GM18870 (cell line): ENCODE measurements at regions not wholly inside any gene's neighbourhood (a gene's known extent, or its start where the extent isn't known, plus 50 kb on each side); places are given as distances from the start of the nearest gene placed in this dataset.

ENCODE experiments used
- ATAC-seq: cut with Tn5 transposase; IDR thresholded peaks from one replicate; pipeline ENCODE4 v1.9.1; 2021; ENCODE audit warnings: moderate library complexity; ENCODE audit not compliant: unreplicated experiment

DNA sequence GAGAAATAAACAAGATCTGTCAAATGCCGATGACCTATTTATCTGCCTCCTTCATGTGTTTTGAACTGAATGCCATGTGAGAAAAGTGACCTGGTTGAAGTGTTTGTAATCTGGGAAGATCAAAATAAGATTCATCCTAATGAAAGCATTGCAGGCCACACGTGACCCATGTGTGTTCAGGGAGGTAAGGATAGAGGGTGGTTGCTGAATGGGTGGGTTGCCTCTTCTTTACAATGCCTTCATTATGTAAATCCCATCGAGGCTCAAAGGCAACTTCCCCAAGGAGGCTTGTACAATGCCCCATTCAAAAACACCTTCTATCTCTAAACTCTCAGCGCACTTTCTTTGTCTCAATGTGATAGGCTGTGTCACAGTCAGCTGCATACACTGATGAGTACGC lies 273.1 kb downstream of the LRATD1 start:
- no peak for ATAC-seq

DNA sequence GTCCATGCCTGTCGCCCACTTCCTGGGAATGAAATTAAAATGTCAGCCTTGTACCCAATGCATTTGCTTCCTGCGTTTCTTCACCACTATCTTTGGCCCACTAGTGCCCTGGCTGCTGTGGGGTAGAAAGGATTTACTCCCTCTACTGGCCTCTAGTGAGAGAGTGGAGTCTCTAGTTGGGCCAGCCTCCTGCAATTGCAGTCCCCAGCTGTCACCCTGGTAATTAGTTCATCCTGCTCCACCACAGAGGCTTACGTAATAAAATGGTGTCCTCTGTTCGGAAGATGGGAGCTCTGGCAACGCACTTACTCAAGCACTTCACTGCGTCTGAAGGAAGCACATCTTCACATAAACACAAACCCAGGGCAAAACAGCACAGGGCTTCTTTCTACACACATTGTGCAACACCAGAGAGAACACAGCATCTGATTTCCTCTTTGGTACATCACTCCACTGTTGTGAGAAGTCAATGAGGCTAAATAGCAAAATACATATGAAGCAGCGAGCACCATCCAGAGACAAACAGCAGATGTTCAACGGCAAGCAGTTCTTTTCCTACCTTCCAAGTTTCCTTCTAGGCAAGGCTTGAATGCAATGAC lies 274.6 kb downstream of the LRATD1 start:
- no peak for ATAC-seq

DNA sequence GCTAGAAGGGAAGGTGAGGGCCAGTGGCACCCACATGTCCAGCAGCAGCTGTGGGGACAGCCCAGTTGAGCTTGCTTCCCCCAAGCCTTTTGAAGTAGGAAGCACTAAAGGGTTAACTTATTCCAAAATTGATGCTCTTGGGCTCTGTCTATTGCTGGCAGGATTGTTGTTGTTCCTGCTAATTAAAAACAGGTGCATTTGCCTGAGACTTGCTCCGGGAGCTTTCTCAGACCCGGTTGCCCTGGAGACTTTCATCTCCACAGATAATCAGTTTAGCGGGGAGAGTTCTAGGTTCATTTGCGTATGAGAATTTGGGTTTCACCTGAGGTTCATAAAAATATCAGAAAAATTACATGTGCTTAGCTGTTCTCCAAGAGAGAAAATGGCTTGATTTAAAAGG lies 277.3 kb downstream of the LRATD1 start:
- ATAC-seq: no peak

DNA sequence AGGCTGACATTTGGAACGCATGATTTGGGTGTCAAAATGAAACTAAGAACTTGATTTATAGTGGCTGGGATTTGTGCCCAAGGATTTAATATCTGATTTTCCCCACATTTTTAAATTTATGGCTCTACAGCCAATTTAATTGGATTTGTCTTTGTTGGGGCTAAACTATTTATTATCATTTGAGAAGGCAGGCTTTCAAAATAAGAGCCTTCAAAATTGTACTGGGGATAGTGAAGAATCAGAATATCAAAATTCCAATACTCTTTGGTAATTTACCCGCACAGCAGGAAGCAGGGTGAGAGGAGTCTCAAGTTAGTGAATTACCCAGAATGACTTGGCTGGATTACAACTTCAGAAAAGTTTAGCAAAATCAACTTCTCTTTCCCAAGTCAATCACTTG lies 278.1 kb downstream of the LRATD1 start:
- ATAC-seq: no peak

DNA sequence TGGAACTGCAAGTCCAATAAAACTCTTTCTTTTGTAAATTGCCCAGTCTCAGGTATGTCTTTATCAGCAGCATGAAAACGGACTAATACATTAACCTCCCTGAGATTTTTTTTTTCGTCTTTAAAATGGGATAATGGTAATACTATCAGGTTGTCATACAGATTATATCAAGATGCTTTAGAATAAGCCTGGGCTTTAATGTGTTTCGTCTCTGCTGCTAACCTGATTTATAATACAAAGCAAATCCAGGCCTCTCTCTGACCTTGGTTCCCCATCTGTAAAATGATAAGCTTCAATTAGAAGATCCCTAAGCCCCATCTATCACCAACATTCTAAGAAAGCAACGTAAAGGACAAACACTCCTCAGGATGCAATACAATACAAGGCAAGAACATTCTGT lies 283.5 kb downstream of the LRATD1 start:
- no peak for ATAC-seq

DNA sequence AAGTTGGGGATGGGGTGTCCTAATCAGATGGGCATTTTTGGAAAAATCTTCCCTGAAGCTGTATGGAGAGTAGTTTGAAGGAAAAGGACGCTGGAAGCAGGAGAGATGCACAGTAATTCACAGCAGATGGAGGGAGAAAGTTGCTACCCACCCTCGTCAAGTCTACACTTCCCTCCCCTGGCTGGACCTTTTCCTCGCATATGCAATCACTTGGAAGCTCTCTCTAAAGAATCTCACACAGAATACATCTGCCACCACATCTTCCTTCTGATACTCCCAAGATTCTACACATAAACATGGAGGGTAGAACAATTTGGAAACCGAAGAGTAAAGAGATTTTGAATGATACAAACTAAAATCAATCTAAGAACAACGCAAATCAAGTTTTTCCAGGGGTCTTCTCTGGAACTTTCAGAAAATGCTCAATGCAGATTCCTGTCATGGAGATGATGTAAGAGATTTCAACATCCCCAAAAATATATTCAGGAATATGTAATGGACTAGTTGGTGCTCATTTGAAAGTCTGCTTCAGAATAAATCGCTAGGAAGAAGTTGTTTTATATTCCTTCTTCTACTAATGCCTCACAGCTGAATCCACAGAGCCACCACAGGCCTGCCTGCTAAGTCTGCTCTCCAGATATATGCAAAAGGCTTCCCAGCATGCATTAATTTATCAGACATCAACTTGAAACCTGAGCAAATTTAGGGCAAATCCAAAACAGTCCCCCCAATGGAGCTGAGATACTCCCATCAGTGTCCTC lies 291.5 kb downstream of the LRATD1 start:
- ATAC-seq: no peak

DNA sequence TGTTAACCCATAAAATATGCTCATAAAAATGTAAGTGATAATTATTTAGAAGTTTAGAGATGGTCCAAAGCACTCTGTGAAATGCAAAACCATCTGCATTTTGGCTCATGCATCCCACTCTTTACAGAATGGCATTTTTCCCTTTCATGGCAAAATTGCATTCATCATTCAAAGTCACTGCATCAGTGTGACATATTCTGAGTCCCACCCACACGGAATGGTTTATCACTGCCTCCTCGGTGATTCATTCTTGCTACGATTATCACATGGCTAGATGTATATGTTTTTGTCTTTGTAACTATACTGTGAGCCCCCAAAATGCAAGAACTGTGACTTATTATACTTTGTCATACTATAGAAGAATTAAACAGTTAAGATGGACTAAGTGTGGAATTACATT lies 293.0 kb downstream of the LRATD1 start:
- no peak for ATAC-seq

DNA sequence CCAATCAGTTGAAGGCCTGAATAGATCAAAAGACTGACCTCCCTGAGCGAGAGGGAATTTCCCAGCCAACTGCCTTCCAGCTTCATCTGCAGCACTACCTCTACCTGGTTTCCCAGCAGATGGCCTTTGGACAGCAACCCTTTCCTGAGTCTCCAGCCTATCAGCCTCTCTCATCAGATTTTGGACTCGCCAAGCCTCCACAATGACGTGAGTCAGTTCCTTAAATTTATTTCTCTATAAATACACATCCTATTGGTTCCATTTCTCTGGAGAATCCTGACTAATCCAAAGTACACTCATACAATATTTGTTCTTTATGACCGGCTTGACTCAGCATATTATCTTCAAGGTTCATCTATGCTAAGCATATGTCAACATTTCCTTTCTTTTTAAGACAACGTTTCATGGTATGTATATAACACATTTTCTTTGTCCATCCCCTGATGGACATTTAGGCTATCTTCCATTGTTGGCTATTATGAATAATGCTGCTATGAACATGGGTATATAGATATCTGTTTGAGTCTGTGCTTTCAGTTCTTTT lies 294.6 kb downstream of the LRATD1 start:
- no peak for ATAC-seq

DNA sequence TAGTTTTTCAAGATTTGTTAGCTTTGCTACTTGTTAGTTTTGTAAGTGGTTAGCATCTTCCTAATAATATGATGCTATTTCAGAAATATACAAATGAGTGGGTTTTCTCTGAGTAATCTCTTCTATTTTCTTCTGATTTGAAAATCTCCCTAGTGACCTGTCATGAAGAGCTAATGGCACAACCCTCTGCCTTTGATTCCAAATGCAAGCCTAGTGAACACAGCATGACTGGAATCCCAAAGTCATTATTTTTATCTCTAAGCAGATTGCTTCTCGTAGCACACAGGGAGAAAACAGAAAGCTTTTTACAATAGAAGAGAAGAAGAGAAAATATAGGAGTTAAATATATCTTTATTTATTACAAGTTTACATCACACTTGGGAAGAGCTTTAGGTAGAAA lies 295.5 kb downstream of the LRATD1 start:
- ATAC-seq: no peak

DNA sequence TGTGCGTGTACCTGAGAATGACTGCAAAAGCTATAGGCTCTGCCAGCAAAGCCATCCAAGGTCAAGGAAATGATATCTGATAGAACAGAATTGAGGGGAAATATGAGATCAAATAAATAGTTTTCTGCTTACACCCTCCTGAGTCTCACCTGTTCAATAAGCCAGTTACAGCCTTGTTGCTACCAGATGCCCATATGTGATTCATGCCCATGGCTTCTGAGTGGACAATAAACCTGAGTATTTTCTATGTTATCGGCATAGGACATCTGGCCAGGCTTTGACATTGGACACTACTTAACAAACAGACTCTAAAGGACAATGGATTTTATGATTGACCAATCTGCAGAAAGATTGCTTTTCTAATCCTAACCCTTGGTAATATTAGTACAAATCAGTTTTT lies 297.9 kb downstream of the LRATD1 start:
- ATAC-seq: no peak

DNA sequence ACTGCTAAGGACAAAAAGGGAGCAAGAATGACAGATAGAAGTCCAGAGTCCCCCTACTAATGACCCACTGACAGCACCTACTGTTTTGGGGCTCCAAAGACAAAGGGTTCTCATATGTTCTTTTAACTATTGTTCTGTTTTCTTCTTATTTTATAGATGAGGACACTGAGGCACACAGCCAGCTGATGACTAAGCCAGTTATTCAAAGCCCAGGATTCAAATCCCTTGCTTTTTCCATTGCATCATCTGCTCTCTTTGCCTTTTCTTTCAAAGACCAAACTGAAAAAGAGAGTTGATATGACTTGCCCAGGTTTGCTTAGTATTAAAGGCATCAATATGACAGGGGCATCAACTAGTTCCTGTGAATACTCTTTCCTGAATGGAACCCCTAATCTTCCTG lies 299.8 kb downstream of the LRATD1 start:
- ATAC-seq: no peak

DNA sequence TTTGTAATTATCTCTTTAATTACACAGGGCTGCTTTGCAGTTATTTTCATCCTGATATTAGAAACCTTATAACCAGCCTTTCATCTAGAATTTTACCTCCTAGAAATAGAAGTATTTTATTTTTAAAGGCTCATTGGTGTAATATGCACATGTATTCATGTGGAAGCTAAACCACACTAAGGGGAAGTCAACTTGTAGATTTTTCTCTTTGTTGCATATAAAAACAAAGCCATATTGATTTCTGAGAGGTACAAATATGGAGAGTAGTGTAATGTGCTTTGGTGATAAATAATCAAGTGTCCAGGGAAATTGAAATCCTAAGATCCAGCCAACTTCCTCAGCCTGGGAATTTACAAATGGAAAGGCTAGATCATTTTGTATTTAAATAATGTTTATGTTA lies 301.2 kb downstream of the LRATD1 start:
- ATAC-seq: no peak

DNA sequence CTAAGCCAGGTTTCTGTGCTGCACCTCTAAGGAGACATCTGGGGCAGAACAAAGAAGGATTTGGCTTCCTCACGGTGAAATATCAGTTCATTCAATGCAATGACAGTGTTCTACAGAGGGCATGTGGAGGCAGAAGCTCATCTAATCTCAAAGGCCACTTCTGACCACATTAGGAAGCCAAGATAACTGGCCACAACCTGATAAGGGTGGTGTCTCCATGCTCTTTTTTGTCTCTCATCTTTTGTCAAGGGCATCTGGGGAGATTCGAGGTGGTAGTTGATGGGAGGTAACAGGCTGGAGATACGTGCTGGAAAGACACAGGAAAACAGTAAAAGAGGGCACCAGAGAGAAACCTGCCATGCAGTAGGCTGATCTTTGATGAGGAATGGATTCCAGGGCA lies 303.9 kb downstream of the LRATD1 start:
- ATAC-seq: no peak

DNA sequence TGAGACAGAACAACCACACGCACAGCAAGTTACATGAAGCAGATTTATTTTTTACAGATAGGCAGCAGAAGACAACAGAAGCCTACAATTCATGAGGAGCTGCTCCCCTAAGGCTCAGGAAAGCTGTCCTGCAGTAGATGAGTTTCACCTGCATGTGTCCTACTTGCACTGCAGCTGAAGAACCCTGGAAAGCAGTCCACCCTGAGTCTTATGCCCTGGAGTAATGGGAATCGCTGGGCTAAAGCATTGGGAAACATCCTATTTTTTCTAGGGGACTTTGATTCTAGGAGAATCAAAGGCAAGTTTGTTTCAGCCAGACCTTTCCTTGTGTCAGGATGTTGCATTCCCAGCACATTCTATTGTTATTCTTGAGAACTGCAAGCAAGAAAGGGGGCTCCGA lies 304.8 kb downstream of the LRATD1 start:
- ATAC-seq: no peak

DNA sequence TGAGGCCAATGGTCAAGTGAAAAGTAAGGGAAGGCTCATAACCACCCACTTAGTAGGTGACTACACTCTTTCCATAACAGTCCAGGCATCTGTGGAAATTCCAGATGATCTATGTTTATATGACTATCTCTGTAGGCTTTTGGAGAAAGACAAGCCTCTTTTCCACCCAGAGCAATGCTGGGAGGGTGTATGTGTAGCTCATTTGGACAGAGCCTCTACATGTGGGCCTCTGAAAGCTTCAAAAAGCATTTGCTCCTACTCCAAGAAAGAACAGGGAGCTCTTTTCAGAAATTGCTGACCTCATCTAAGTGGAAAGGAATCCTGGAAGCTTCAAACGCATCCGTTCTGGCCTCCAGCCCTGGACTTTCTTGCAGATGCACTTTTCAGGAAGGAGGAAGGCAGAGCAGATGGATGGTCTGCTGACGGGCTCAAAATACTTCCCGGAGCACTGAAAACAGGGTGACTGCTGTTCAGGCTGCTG lies 308.7 kb downstream of the LRATD1 start:
- no peak for ATAC-seq

DNA sequence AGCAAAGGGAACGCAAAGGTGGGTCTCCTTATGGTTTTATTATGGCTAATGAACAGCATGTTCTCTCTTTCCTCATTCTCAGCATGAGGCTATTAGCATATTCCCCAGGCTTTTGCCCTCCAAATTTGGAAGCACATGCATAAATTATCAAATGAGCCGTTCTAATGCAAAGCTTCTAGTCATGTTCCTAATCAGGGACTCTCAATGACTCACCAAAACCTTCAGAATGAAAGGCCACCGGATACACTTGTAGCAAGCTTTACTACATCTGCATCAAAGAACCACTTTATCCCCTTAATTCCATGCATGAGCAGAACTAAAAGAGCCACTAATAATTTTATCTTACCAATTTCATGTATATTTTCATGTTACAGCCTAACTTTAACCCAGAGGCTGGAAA lies 310.5 kb downstream of the LRATD1 start:
- no peak for ATAC-seq

DNA sequence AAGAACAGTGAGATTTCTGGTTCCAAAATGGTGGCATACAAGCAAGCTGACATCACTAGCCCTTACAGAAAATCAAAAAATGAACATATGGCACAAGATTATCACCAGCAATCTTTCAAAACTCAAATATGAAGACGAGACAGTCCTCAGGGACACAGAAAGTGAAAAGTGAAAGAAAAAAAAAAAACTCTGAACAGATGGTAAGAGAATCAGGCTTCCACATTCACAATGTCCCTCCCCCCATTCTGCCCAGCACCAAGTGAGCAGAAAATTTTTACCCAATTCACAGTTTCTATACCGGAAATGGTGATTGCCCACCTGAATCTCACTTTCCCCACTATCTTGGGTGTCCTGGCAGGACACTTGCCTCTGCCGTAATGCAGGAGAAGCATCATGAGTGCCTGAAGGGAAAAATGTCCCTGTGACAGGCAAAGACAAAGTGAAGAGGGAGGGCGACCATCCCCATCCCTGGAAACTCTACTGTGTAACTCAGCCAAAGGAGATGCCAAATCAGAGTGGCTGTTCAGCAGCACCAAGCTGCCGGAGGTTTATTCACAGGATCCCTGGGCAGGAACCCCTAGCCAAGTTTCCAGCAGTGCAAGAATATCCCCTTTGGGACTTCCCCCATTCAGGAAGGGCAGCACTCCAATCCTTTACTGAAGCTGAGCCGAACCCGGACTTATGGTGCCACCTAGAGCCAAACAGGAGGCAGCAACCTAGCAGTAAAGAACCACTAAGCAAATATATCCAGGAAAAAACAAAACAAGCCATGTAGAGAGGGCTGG lies 312.2 kb downstream of the LRATD1 start:
- ATAC-seq: peak; percentile 72

DNA sequence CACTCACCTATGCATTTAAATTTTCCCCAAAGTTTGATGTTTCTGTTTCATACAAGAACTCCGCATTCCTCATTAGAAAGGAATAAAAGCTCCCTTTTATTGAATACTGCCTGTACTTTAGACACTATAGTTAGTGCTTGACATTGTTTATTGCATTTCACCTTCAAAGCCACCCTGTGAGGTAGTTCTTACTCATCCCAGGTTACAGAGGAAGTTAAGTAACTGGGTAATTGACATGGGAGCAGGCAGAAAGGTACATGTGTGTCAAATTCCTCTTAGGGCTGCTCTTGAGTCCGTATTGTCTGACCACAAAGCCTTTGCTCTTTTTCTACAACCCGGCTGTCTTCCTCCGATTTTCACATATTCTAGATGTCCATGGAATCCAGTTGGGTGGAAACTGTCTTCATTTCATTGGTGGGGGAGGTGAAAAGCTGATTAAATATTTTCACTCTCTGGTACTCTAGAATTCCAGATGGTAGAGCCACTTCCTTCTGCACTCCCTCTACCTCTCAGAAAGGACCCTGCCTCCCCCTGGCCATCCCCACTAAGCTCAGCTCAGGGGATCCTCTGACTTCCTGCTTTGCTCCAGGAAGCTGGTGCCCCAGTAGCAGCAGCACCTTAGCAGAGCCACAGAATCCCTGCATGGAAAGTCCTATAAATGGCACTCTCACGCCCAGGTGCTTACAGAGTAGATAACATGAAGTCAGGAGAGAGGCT lies 319.2 kb downstream of the LRATD1 start:
- ATAC-seq: no peak

DNA sequence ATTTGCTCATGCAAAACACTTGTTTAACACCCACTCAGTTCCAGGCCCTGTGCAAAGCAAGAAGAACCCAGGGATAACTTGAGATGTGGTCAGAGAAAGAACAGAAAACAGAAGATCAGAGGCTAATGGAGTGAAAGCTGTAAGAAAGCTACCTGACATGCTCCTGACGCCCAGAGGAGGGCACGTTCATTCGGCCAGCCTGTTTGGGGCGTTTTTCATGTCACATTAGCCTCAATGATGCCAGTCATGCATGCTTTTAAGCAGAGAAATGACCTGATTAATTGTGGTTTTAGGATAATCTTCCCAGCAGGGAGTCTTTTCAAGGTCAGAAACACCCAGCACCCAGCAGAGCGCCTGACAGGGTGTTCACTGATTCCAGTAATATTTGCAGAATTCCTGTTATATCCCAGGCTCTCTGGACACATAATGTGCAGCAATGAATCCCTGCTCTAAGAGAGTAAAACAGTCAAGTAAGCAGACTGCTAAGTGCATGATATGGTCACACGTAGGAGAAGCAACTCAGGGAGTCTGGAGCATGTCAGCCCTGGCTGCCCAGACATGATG lies 320.0 kb downstream of the LRATD1 start:
- no peak for ATAC-seq

DNA sequence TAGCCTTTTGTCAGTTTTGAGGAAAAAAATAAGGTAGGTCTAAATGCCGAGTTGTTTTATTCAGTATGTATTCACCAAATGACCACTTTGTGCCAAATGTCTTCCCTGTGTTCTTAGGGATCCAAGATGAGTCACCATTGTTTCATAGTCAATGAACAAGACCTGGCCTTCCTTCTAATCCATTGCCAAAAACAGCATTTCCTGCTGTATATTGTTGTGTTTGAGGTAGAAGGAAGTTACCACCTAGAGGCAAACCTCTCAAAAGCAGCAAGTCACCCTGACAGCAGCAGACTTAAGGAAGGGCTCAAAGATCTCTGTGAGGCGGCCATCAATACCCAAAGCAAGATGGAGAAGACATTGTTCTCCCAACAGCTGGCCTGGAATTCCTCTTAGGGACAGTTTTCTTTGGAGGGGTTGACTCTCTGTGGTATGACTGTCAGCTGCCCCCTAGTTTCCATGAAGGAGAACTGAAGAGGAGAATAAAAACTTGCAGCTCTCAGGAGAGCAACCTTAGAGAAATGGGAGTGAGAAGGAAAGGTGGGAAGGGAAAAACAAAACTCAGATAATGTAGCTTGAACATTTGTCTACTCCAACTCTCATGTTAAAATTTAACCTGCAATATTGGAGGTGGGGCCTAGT lies 328.3 kb downstream of the LRATD1 start:
- ATAC-seq: no peak
